Thyroid gland (tissue), 4 donors: ENCODE measurements at regions not wholly inside any gene's neighbourhood (a gene's known extent, or its start where the extent isn't known, plus 50 kb on each side); places are given as distances from the start of the nearest gene placed in this dataset.

ENCODE experiments used
- CTCF ChIP-seq, 6 experiments: fragments of 200-600 bp in 3 of 6; fragments of 450-650 bp in 3 of 6; sonication (generic) in 3 of 6; IDR thresholded peaks; one replicate each; pipeline ENCODE4 v1.5.1; 2016 to 2019; ENCODE audit warnings: antibody characterized with exemption in 6 of 6, mild to moderate bottlenecking in 2 of 6, inconsistent platforms in 1 of 6, moderate library complexity in 1 of 6
- POLR2A ChIP-seq, 2 donors: fragments of 450-650 bp; IDR thresholded peaks; one replicate each; pipeline ENCODE4 v1.6.1; 2017; ENCODE audit warnings: antibody characterized with exemption in 2 of 2, mild to moderate bottlenecking in 2 of 2, moderate library complexity in 1 of 2

GRCh38 chr6:77298283-77298682 is 165.0 kb downstream of the HTR1B start:
- TF ChIP-seq POLR2A (IDR thresholded peaks at IDR 0.05): no peak
- no peak for TF ChIP-seq CTCF (IDR thresholded peaks at IDR 0.05)
